CD4-positive, alpha-beta T cell treated with Interferon alpha-2 for 1 hour (primary cell): ENCODE measurements at regions not wholly inside any gene's neighbourhood (a gene's known extent, or its start where the extent isn't known, plus 50 kb on each side); places are given as distances from the start of the nearest gene placed in this dataset.
"Not testable (repeated sequence)": the region's sequence is repeated elsewhere in the genome, so short reads cannot be mapped to it uniquely, and the experiment has no call there.

Source experiments
- DNase-seq, 2 donors: peaks; one replicate each; pipeline ENCODE4 v3.0.0-alpha.2; 2020 to 2022

DNA sequence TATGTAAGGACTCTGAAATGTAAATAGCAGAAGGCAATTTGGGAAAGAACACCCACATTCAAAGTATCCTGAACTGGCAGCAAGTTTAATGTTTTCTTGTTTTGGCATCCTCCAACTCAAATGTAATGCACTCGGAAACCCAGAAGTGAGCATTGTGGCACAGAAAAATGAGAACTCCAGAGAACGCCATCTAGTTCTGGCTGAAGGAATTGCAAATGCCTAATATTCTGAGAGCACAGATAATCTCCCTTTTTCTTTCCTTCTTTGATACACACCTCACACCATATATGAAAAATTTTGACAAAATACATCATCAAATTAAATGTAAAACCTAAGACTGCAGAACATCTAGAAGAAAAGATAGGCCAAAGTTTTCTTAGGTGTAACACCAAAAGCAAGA lies 52.1 kb downstream of the PWWP3B start:
- no peak for DNase-seq

DNA sequence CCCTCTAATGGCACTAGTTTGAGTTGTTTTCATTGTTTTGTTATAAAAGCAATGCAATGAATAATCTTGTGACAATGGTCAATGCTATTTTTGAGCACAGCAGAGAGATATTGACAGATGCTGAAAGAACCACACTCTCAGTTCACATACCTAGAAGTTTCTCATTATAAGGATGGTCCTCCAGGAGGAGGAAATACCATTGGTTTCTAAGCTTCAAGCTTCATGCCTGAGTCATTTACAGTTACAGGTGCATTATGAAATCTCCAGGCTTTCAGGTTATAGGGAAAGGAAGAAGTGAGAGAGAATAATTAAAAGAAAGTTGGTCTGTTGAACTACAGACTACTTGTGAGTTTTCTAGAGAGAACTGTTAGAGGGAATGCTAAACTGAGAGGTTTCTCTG lies 75.3 kb downstream of the PWWP3B start:
- DNase-seq = no peak

DNA sequence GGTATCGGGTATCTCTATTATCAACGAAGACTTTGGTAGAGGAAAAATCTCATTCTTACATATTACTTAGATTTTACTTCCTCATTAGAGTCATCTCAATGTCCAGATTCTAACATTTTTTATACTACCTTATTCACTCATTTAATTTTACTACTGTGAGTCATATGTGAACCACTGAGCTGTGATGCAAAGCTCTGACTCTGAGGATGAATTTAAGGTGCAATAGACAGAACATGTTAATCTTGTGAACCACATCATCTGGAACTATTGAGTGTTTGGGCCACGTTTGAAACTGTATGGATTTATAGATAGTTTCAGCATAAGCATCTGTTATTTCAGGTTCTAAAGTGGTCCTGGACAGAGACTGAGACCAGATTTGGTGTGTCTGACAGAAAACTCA lies 78.4 kb downstream of the PWWP3B start:
- DNase-seq = no peak

DNA sequence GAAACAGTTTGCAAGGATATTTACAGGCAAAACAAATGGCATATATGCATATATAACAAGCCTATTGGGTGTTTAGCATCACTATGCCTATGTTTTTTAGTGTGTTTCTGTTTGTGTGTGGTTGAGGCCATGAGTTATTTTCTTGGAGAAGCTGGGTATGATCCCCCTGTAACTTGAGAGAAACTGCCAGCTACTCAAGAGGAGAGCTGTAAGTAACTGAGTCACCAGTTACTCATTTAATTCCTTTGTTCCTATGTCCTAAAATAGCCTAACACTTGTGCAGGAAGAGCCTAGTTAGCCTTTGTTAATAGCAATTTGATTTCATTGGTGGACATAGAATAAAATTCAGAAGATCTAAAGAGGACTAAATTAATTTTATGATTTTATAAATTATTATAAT lies 79.1 kb downstream of the PWWP3B start:
- DNase-seq = no peak

DNA sequence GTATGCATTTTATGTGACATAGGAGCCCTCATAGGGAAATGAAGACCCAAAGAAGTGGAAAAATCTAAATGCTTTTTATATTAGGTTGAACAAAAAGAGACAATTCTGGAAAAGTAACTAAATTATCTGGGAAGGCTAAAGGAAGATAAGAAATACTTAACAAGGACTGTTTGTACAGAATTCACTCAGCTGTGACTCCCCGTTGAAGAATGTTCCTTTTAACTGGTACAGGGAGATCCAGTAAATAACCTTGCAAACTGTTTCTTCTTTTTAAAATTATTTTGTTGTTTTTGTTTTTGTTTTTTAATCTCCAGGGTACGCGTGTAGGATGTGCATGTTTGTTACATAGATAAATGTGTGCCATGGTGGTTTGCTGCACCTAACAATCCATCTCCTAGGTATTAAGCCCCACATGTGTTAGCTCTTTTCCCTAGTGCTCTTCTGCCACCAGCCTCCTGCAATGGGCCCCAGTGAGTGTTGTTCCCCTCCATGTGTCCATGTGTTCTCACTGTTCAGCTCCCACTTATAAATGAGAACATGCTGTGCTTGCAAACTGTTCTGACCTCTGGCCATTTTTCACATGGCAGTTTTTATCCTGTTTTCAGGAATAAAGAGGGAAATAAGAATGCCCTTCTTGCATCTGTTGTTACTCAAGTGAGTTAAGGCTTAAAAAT lies 81.7 kb downstream of the PWWP3B start:
- no peak for DNase-seq

DNA sequence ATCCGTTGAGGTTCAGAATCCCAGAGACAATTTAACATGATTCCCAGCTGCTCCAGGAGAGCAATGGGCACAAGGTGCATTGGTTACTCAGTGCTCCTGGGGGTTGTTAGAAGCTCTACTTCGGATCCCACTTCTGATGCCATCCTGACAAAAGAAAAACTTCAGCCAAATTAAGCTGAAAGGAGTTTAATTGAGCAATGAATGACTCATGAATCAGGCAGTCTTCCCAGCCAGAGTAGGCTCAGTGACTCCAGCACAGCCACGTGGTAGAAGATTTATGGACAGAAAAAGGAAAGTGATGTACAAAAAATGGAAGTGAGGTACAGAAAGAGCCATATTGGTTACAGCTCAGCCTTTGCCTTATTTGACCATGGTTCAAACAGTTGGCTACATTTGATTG lies 95.7 kb downstream of the PWWP3B start:
- no peak for DNase-seq

DNA sequence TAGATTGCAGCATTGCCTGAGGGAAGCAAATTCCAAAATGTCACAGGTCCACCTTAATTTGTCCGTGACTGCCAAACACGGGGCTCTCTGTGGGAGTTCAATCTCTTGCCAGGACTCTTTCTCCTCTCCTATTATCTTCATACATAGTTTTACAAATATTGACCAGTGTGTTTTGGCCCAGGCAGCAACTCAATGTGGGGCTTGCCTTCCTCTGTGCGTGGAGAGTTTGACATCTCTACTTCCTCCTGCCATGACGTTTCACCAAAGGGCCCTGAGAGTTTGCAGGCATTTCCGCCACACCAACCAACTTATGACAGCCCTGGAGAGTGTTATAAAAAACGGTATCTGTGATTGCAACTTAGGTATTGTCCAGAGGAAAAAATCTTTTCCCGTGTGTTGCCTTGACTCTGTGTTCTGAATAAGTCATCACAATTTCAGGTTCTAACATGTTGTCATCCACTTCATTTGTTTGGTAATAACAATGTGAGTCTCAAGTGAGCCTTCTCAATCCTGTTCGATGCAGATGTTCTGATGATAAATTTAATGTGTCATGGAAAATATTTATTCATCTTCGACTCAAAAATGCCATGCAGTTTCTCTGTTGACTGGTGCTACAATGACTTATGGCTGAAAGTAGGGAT lies 106.0 kb downstream of the PWWP3B start:
- DNase-seq = not testable (repeated sequence)

DNA sequence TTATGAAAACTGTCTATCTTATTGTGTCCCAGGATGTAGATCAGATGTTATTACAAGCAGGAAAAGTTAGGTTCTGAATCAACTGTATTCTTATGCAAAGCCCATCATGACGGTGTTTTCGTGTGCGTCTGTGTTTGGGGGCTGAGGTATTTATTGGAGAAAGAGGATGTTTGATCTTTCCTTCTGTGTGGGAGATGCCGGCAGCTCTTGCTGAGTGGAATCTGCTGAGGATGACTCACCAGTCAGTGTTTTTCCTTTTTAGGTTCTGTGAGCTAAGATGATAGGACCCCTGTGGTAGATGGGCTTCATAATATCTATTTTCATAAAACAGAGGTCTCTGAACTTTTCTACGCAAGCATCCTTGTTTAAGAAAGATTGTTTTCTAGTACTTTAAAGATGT lies 107.1 kb downstream of the PWWP3B start:
- DNase-seq = not testable (repeated sequence)

DNA sequence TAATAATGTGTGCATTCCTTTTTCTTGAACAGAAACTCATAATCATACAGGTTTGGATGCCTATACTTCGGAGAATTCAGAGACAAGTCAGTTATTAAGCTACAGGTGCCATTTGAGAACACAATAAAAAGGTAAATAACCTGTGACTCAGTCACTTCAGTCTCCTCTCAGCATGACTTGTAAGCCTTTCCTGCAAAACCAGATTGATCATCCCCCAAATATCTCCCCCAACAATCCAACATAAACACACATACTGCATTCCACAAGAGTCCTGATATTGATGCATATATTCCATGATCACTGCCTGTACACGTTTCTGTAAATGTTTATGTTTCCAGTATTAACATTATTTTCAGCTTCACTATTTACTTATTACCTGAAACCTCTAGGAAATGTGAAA lies 110.8 kb downstream of the PWWP3B start:
- no peak for DNase-seq

DNA sequence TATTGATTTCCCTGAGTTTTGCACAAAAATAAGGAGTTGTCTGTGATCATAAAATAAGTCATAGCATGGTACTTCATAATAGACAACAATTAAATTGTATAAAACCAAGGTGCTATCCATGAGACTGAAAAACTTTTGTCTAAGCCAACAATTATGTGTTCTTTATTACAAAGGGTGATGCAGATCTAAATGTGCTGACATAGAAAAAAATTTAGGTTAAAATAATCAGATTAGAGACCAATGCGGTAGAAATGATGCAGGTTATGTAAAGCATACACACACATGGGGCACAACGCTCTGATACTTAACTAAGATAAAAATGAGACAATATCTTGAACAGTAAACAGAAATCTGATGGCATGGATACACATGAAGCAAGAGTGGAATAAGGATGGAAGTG lies 113.3 kb downstream of the PWWP3B start:
- no peak for DNase-seq

DNA sequence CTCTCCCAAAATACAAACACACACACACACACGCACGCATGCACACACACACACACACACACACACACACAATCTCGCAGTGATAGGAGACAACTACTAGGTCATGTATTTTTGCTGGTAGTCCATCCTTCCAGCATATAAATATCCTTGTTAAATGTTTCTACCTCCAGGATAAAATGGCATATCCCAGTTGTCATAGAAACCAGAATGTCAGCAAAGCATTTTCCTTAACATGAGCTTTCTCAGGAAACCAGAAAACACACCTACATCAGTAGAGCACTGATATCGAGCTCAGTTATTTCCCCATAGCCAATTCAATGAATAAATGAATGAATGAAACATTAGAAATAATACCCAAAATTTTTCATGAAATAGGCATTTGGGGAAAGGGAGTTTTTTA lies 115.7 kb downstream of the PWWP3B start:
- no peak for DNase-seq

DNA sequence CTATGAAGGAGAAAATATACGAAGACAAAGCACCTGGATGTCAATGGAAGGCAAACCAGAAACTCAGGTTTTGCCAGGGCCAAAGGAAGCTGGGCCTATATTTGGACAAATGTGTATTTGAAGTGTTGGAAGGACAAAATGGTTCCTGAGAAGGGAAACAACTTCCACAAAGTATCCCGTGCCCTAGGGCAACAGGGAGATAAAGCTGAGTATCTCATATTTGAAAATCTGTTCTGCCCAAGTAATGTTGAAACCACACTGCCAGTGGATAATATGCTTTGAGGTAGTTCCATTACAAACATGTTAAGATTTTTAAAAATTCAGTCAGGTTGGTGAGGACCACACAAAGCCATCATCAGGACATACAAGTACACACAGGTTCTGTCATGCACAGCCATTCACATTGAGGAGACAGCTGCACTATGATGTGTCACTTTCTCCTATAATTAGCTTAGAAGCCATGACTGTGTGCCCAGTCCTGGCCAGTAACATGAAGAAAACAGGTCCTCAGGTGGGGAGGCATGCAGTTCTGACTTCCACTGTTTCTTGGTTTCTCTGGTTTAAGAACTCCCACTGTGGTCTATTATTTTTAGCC lies 116.4 kb downstream of the PWWP3B start:
- no peak for DNase-seq

DNA sequence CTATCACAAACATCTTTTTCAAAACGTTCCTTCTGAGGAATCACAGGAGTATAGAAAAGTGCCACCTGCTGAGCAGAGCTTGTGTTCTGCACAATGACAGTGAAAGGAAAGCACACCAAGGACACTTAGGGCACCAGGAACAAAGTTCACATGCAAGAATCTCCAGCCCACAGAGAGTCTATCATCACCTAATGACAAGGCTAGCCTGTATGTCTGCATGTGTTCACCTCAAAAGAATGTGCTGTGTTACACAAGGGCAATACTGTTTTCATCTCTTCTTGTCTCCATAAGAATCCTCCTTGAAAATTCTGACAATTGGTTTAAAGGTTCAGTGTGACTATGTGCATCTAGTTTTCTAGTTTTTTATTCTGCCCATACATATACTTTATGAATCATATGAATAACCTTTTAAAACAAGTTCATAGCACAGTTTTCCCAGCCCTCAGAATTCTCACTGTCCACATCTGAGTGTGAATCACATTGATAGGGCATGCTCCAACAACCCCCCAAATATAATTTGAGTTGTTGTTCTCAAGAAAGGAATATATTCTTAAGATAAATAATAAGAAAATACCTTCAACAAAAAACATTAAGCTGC lies 118.0 kb downstream of the PWWP3B start:
- no peak for DNase-seq

DNA sequence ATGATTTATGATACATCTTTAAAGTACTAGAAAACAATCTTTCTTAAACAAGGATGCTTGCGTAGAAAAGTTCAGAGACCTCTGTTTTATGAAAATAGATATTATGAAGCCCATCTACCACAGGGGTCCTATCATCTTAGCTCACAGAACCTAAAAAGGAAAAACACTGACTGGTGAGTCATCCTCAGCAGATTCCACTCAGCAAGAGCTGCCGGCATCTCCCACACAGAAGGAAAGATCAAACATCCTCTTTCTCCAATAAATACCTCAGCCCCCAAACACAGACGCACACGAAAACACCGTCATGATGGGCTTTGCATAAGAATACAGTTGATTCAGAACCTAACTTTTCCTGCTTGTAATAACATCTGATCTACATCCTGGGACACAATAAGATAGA lies 122.7 kb downstream of the PWWP3B start:
- DNase-seq = not testable (repeated sequence)

DNA sequence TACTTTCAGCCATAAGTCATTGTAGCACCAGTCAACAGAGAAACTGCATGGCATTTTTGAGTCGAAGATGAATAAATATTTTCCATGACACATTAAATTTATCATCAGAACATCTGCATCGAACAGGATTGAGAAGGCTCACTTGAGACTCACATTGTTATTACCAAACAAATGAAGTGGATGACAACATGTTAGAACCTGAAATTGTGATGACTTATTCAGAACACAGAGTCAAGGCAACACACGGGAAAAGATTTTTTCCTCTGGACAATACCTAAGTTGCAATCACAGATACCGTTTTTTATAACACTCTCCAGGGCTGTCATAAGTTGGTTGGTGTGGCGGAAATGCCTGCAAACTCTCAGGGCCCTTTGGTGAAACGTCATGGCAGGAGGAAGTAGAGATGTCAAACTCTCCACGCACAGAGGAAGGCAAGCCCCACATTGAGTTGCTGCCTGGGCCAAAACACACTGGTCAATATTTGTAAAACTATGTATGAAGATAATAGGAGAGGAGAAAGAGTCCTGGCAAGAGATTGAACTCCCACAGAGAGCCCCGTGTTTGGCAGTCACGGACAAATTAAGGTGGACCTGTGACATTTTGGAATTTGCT lies 123.8 kb downstream of the PWWP3B start:
- not testable (repeated sequence) for DNase-seq

DNA sequence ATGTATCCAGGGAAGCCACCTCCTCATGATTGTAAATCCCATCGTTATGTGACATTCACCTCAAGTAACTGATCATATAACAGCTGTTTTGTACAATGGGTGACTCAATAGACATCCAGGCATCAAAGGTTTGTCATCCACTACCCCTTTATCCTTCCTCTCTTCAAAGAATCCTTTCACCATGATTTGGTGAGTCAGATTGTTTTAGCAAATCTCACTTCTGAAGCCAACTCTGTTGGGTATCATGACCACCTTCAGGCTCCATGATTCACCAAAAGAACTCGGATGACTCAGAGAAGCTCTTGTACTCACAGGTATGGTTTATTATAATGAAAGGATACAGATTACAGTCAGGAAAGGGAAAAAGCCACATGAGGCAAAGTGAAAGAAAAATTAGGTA lies 132.1 kb downstream of the PWWP3B start:
- no peak for DNase-seq

DNA sequence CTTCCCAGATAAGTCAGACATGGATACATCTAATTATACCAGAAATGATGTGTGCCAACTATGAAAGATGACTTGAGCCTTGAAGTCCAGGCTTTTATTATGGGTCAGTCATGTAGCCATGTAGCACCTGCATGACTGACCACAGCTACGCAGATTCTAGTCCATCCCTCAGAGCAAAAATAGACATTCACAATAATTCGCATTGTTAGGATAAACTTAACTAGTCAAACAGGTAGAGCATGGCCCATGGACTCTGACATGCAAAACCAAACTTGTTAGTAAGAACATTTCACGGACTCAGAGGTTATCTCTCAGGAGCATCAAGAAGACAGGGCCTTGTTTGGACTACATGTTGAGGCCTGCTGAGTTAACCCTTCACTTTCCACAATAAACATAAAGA lies 132.6 kb downstream of the PWWP3B start:
- no peak for DNase-seq

DNA sequence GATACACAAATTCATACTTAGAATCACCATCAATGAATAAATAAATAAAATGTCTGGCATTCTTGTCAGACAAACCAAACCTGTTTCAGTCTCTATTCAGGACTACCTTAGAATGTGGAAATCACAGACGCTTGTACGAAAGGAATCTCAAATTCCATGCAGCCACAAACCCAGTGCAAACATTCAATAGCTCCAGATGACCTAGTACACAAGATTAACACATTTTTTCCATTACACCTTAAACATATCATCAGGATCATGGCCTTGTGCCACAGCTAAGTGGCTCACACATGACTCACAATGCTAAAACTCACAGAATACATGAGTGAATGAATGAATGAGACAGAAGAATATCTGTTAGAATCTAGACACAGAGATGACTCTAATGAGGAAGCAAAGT lies 134.2 kb downstream of the PWWP3B start:
- no peak for DNase-seq

DNA sequence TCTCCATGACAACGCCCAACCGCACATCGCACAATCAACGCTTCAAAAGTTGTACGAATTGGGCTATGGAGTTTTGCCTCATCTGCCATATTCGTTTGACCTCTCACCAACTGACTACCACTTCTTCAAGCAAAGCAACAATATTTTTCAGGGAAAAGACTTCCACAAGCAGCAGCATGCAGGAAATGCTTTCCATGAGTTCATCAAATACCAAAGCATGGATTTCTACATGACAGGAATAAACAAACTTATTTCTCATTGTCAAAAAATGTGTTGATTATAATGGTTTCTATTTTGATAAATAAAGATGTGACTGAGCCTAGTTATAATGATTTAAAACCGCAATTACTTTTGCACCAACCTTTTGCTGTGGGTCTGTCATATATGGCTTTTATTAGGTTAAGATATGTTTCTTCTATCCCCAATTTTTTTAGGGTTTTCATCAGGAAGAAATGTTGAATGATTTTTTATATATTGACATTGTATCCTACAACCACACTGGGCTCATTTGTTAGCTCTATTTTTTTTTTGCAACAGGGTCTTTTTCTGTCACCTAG lies 138.4 kb downstream of the PWWP3B start:
- no peak for DNase-seq

DNA sequence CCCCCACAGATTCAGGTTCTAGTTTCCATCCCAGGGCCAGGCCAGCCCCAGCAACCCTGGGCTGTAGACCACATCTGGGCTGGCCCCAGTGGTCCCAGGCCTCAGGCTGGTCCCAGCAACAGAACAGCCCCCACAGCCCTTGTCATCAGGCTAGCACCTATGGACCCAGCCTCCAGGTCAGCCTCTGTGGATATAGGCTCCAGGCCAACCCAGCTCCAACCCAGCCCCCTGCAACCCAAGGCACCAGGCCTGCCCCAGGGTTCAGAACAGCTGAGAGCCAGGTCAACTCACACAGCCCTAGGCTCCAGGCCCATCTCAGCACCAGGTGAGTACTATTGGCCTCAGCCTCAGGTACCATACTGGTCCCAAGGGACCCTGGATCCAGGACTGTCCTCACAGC lies 155.3 kb downstream of the PWWP3B start:
- DNase-seq = no peak

DNA sequence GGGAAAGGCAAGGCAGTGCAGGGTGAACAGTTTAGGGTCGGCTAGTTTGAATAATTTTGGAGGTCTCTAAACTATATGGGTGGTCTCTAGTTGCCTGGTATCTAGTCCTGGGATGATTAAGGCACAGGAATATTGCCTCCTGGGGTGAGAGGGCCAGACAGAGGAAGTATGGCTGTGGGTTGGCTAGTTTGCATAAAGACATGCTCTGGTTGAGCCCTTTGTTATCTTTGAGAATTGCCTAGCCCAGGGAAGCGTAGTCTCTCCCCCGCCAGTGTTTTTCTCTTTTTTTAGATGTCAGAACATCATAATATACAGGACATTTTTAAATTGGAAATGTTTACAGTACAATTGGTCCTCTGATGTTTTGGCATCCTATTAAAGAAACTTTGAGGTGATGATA lies 163.5 kb downstream of the PWWP3B start:
- DNase-seq = no peak

DNA sequence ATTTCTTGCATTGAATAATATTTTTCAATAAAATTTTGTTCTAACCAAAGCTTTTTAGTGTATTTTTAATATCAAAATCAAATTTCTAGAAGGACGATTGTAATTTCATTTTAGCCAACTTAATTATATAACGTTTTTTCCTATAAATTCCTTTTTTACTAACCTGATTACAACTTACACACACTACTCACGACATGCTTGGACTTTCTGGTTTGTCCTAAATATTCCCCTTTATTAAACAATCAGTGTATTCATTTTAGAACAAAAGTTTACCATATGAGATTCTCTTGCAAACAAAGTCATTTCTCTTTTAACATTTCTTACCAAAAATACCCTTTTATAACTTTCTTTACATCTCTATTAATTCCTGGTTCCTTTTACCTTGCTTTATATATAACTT lies 173.7 kb downstream of the PWWP3B start:
- no peak for DNase-seq

DNA sequence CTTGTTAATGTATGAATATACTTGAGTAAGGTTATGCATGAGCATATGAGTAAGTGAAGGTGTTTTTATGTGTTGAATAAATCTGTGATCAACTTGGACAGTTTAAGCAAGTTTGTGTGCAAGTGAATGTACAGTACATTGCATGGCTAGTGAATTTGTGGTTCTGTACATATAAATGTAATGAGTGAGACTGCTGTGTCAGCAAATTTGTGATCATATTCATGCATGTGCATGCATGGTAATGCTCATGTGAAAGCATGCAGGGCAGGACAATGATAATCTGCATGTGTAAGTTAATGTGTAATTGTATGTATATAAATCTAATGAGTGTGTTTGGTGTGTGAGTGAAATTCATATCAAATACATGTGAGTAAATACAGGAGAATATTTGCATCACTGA lies 188.5 kb downstream of the PWWP3B start:
- DNase-seq = no peak

DNA sequence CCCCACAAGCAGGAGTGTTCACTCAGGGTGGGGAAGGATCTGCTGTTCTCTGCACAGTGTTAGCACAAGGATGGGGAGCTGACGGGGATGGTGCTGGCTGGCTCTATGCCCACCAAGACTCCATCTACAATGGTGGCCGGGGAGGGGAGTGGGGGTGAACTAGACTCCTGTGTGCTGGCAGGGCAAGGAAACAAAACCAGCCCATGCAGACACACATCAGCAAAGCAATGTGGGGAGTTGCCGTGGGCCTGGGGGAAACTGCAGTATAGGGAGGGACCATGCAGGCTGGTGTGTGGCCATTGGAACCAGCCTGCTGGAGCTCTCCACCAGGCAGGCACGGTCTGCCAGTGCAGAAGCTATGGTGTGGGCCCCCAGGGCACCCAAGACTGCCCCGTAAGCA lies 195.1 kb downstream of the PWWP3B start:
- DNase-seq = no peak
